Breast epithelium (tissue), 3 donors: ENCODE measurements at regions not wholly inside any gene's neighbourhood (a gene's known extent, or its start where the extent isn't known, plus 50 kb on each side); places are given as distances from the start of the nearest gene placed in this dataset.

Experiments used
- POLR2A ChIP-seq: fragments of 450-650 bp; IDR thresholded peaks from one replicate; pipeline ENCODE4 v1.6.1; 2016; ENCODE audit warnings: antibody characterized with exemption, mild to moderate bottlenecking, moderate library complexity
- POLR2AphosphoS5 ChIP-seq, 3 donors: sonication (generic); formaldehyde crosslinking; IDR thresholded peaks; one replicate each; pipeline ENCODE4 v1.6.1; 2017; ENCODE audit warnings: antibody characterized with exemption in 3 of 3
- TF ChIP-seq, protein P1 (sequence below), 3 donors: fragments of 450-650 bp; IDR thresholded peaks; one replicate each; pipeline ENCODE4 v1.5.1; 2016 to 2017; ENCODE audit warnings: antibody characterized with exemption in 3 of 3, mild to moderate bottlenecking in 3 of 3, moderate library complexity in 3 of 3

DNA sequence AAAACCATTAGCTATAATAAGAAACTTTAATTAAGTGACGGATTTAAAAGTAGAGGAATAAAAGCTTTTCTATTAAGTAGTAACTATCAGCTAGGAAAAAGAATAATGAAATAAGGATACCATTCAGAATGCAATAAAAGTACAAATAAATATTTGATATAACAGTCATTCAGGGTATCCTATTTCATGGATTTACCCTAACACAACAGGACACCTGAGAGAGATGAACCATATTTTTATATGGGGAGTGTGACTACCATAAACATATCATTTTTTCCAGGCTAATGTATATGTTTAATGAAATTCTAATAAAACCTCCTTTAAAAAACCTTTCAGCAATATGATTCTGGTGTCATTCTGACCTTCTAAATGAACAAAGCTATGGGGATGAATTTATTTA lies 393.8 kb downstream of the SNAPC1 start:
- TF ChIP-seq POLR2A (no peak), POLR2AphosphoS5 (IDR thresholded peaks at IDR 0.05) (no peak)
- TF ChIP-seq, protein P1, sequence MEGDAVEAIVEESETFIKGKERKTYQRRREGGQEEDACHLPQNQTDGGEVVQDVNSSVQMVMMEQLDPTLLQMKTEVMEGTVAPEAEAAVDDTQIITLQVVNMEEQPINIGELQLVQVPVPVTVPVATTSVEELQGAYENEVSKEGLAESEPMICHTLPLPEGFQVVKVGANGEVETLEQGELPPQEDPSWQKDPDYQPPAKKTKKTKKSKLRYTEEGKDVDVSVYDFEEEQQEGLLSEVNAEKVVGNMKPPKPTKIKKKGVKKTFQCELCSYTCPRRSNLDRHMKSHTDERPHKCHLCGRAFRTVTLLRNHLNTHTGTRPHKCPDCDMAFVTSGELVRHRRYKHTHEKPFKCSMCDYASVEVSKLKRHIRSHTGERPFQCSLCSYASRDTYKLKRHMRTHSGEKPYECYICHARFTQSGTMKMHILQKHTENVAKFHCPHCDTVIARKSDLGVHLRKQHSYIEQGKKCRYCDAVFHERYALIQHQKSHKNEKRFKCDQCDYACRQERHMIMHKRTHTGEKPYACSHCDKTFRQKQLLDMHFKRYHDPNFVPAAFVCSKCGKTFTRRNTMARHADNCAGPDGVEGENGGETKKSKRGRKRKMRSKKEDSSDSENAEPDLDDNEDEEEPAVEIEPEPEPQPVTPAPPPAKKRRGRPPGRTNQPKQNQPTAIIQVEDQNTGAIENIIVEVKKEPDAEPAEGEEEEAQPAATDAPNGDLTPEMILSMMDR (IDR thresholded peaks at IDR 0.05), result no peak
